Glomerular visceral epithelial cell (primary cell): ENCODE measurements at regions not wholly inside any gene's neighbourhood (a gene's known extent, or its start where the extent isn't known, plus 50 kb on each side); places are given as distances from the start of the nearest gene placed in this dataset.

Experiments used
- DNase-seq: peaks from one replicate; pipeline ENCODE4 v3.0.0-alpha.2; 2016; ENCODE audit errors: extremely low spot score

DNA sequence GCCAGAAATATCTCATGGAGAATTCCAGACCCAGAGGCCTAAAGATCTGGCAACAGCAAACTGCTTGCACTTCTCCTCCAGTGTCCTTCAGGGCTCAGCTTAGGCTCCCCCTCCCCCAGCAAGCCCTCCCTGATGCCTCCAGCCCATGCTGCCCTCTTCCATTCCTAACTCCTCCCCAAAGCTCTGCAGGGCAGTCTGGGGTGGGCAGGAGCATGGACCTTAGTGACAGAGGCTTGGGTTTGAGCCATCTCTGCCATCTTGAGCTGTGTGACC, 436.8 kb downstream of the PTPRU start:
- DNase-seq: no peak

DNA sequence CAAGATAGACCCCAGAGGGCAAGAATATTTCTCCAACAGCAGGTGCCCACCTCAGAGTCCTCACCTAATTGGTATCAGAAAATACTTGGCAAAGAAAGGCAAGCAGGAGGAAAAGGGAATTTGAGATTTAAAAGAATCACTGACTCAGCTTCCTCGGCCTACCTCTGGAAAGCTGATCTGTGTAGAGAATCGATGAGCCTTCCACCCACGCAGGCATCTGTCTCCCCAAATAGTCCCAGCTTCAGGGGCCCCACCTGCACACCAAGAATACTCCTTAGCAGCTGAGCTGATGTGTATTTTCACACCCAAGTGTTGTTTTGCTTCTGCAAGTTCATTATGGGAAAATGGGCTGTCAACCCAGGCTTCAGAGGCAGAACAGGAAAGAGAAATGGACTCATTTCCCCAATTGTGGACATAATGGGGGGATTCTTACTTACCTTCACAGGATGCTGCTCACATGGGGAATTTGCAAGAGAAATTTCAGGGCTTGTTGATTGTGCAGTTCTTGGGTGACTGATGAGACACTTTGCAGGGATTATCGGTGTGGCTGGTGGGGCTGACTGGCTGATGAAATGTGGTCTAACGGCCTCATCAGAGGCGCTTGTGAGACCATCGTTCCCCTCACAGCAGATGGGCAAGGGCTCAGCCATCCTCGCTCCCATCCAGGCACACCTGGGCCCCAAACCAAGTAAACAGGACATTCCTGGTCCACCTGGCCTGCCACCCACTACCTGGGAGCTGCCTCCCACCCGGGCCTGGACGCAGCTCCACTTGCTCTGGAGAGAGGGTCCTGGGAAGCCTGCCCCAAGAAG, 436.3 kb downstream of the PTPRU start:
- DNase-seq: no peak

DNA sequence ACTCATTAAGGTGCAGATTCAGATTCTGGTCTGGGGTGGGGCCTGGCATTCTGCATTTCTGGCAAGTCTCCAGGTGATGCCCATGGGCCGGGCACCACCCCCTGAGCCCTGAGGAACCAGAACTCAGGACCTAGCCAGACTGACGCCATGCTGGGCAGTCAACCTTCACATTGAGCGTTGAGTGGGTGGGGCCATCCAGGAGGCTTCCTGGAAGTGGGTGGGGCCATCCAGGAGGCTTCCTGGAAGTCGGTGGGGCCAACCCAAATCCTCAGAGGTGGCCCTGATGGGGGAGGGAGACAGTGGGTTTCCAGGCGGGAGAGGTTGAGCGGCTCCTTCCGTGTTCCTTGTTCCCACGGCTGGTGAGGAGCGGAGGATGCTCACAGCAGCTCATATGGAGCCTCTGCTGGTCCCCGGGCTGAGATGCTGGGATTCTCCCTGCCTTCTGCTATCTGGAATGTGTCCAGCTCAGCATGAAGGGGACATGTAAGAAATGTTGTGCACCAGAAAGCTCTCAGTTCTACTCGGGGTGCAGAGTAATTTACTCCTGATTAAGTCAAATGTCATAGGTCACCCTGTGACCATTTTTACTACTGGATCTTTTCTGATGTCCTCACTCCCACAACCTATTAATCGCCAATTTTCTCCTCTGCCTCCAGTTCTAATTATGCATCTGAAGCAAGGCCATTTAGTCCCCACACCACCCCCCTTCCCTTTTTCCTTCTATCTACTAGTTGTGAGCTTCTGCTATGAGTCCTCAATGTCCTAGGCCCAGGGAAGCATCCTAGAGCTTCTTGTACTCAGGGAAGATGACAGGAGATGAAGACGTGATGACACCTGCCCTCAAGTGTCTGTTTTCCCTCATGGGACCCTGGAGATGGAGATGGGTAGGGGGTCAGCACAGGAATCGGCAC, 435.4 kb downstream of the PTPRU start:
- no peak for DNase-seq

DNA sequence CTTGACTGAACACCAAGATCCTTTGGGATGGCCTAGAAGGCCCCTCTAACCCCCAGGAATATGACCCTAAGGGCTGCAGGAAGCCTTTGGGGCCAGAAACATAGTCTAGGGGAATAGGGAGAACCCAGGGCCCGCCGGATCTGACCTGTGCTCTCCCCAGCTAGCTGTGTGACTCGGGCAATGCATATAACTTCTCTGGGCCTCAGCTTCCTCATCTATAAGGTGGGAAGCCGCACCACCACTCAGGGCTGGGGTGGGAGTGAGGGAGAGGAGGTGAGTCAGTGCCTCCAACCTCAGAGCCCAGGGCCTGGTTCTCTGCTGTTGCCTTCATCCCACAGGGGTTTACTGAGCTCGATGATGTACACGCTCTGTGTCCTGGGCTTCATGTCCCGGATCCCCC, 434.4 kb downstream of the PTPRU start:
- DNase-seq: no peak

DNA sequence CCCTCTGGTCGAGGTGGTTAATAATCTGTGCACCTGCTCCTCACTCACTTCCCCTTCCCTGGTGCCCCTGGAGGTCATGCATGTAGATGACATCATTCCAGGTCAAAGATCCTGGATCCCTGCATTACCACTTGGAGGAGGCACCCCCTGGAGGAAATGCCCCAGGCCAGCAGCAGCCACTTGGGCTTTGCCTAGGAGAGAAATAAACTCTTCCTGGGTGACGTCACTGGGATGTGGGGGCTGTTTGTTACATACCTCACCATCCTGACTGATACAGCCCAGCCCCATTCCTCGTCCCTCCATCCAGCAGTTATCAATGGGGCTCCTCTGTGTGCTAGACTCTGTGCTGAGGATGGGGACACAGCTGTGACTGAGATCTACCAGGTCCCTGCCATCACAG, 433.6 kb downstream of the PTPRU start:
- DNase-seq: no peak

DNA sequence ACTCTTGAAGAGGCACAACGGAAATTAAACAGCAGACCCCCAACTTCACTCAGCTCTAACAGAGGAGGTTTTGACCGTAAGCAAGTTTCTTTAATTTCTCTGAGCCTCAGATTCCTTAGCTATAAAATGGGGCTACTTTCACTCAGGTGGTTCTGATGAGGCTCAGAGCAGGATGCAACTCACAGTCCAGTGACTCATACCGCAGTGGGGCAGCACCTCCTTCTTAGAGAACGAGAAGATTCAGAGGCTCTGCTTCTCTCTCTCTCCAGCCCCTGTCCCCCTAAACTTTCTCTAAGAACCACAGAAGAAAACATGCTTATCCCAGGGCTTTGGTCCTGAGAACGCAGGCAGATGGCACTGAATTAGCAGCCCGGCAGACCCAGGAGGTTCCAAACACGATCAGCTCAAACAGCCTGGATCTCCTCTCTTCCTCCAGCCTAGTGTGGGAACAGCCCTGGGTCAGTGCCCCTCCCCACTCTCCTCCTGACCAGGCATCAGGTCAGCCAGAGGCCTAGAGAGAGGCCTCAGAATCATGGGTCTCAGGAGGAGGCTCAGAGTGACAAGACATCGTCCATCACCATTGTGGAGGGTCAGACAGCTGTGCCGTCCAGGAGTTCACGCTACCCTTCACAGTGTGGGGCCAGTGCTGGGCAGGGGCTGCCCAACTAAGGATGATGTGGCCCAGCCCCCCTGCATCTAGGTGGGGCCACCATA, 433.0 kb downstream of the PTPRU start:
- DNase-seq: no peak

DNA sequence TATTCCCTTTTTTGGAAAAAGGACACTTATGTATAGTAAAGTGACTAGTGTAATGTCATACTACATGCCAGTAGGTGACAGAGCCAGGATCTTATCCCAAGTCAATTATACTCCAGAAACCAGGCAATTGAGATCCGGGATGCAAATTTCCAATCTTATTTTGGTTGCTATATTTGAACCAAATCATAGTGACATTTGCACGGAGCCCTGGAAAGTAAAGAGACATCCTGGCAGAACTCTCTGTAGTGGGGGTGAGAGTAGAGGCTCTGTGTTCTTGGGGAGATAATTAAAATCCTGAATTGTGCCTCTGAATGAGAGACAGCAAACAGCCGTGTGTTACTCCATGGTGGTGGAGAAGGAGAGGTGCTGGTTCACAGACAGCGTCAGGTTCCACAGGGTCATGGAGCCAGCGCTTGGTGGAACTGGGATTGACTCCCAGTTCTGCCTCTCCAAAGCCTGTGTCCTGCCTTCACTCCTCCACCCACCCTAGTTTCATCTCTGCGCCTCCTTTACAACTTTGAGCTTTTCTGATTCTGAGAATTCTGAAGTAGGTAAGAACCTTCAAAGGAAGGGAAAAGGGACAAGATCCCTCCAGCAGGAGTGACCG, 432.3 kb downstream of the PTPRU start:
- DNase-seq: no peak

DNA sequence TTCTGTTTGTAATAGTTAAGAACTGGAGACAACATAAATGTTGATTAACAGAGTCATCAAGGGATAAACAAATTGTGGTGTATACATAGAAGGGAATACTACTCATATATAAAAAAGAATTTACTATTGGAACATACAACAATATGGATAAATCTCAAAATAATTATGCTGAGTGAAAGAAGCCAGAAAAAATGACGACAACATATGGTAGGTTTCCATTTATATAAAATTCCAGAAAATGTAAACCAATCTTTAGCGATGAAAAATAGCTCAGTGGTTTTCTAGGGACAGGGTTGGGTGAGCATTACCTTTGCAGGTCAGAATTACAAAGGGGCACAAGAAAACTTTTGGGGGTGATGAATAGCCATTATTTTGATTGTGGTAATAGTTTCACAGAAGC, 431.6 kb downstream of the PTPRU start:
- DNase-seq: no peak

DNA sequence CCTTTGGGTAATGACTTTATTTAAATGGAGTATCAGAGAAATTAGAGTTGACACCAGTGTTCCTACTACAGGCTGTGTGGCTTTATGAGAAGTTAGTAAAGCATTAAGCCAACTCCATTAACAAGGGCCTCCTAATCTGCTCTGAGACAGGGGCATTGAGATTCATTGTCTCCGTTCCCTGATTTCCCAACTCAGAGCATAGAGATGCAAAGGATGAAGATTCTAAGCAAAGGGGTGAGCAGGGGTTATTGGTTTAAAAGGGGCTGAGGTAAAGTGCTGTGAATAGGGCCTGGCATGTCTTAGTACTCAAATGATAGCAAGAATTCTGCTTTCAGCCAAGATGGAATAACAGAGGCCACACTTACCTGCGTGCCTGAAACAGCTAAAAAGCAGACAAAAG, 428.4 kb downstream of the PTPRU start:
- no peak for DNase-seq

DNA sequence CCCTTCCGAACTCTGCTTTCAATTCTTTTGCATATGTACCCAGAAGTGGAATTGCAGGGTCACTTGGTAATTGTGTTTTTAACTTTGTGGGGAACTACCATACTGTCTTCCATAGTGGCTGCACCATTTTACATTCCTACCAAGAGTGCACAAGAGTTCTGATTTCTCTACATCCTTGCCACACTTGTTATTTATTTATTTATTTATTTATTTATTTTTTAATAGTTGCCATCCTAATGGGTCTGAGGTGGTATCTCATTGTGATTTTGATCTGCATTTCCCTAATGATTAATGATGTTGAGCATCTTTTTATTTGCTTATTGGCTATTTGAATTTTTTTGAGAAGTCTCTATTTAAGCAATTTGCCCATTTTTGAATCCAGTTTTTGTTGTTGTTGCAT, 422.4 kb downstream of the PTPRU start:
- no peak for DNase-seq

DNA sequence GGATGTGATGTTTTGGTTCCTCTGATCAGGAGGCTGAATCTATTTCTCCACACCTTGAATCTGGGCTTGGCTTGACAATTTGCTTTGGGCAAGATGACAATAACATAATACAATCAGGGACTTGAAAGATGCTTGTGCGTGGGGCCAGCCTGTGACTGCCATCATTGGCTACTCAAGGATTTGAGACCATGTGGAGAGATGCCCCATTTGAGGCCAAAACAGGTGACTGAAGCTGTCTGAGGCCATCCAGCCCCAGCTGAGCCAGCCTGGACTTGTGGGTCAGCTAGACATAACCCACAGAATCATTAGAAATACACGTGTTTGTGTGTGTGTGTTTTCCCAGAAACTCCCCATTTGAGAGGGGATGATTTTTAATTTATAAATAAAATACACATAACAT, 421.5 kb downstream of the PTPRU start:
- DNase-seq: no peak

DNA sequence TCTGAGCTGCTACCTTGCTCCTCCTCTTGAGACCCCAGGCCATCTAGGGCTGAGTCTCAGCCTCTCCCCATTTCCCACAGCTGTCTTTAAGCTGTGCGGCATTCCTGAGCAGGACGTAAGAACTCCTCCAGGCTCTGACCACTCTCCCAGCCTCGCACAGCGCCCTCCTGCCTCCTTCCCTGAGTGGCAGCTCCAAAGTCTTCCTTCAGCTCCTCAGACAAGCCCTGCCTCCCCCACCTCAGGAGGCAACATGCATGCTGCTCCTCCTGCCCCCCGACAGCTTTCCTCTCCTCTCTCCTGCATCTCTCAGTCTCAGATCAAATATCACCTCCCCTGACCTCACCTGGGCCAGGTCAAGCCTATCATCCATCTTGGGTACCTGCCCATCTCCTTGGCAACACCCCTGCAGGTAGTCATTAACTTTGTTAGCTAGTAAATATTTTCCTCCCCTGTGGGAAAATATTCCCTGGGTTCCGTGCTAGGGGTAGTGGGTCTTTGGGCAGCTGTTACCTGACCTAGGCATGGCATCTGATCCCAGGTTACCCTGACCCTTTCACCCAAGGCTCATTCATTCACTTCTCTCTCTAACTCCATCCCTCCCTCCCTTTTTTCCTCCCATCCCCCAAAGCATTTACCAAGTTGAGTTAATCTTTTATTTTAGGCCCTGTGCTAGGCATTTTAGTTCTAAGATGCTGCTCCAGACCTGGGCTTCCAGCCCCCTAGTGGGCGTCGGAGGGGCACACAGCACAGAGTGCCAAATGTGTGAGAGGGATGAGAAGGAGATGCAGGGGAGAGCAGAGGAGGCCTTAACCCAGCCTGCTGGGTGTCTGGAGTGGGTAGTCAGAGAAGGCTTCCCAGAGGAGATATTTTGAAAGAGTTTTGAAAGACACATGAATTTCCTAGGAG, 419.9 kb downstream of the PTPRU start:
- DNase-seq: peak; percentile 20

DNA sequence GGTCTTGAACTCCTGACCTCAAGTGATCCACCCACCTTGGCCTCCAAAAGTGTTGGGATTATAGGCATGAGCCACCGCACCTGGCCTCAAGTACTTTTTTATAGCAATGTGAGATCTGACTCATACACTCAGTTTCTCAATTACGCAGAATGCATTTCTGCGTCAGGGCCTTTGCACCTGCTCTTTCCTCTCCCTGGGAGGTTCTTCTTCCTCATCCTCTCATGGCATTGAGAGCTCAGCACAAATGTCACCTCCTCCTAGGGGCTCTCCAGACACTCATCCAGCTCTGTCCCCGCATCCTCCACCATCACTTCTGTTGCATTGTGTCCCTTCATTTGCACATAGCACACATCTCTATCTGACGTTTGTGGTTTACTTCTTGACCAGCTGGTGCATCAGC, 418.8 kb downstream of the PTPRU start:
- DNase-seq: no peak

DNA sequence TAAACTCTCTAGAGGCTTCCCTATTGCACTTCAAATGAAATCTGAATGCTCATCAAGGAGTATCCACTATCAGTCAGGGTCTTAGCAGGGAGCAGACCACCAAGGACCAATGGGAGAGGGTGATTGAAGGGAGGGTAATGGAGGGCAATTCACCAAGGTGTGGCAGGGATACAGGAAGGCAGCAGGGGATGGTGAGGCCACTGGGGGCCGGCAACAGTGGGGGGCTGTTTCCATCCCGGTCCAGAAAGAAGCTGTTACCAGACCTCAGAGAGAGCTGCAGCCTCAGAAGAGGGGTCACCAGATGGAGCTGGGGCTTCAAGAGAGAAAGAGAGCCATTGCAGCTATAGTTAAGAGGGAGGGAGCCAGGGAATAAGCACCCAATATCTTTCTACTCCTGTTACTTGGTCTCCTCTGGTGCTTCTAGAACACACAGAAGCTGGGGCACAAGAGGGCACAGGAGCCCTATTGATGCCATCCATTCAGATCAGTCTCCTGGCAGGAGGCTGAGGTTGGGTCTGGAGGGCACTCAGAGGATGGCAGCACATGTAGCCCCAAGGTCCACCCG, 417.6 kb downstream of the PTPRU start:
- no peak for DNase-seq

DNA sequence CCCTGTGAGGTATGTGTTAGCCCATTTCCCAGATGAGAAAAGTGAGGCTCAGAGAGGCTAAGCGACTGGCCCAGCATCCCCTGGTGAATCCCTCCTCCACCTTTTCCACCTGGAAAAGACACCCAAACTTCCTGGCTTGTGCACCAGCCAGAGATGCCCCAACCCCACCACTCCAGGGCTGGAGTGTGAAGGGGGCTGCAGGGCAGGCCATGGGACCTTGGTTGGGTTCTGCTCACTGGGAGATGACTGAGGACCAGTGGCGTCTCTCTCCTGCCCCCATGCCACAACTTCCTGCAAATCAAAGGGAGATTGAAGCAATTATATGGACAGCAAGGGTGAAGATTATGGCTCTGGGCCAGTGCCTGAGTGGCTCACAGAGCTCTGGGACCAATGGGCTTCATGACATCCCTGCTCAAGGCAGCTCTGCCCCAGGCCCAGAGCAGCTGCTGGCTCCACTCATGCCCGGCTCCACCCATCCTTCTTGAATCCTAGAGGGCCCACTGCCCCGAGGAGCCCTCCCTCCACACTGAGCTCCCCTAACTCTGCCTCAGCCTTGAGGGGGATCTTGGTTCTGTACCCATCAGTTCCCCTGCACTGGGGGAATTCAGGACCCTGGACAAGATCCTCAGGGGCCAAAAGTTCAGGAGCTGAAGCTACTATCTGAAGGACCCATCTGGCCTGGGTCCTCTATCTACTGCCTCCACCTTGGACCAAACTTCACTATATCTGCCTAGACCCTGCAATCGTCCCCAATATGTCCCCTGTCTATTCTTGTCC, 416.9 kb downstream of the PTPRU start:
- DNase-seq: no peak

DNA sequence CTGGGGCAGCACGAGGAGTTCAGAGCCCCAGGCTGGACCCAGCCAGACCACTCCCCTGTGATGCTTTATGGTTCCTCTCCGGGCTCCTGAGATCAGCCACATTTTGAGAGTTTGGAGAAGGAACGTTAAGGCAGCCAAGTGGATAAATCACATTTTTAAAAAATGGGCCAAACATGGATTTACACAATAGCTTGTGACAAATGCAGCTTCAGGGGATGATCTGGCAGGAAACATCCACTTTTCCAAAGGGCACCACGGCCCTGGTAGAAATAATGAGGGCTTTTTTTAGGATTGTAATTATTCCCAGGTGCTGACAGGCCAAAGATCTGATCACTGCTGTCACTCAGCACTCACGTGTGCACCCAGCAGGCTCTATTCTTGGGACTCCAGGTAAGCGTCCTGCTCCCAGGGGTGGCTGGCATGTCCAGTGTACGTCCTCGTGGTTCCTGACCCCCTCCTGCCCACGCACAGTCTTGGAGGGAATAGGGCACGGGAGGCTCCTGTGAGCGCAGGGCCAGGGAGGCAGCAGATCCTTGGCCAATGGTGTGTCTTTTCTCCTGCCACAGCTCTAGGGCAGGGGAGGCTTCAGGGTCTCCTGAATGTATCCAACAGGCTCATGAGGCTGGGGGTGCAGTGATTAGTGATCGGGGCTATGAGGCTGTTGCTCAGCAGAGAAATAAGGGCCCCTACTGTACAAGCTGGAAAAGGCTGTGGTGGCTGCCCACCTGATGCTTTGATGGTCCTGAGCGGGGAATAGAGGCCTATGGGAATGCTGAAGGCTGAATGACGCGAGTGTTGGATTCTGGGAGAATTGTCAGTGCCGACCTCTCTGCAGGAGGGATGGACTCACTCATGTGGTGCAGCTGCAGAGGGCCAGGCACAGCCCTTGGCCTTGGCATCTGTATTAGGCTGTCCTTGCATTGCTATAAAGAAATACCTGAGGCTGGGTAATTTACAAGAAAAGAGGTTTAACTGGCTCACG, 415.7 kb downstream of the PTPRU start:
- DNase-seq: no peak

DNA sequence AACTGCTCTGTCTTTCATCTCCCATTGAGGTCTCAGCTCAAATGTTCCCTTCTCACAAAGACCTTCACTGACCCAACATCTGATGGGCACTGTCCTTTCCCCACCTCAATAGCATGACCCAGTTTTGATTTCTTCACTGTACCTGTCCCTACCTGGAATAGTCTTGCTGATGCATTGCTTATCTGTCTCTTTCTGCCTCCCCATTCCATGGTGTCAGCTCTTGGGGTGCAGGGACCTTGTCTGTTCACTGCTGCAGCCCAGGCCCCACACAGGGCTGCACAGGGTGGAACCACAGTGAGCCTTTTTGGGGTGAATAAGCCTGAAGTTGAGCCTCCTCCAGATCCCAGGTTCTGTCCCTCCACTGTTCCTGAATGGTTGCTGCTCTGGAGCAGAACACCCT, 414.9 kb downstream of the PTPRU start:
- DNase-seq: no peak

DNA sequence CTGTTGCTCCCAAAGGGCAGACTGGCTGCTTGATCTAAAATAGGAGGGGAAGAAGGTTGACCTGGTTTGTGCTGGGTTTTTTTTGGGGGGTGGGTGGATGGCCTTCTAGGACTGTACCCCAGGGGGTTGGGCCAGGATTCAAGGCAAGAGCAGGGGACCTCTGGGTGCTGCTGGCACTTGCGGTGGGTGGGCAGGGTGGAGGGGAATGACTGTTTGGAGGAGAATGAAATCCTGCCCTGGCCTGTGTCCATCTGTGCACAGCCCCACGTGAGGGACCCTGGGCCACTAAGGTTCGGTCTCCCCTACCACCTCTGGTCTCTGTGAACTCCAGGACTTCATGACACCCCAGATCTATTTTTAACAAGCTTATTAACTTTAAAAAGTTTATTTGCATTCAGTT, 414.2 kb downstream of the PTPRU start:
- DNase-seq: no peak

DNA sequence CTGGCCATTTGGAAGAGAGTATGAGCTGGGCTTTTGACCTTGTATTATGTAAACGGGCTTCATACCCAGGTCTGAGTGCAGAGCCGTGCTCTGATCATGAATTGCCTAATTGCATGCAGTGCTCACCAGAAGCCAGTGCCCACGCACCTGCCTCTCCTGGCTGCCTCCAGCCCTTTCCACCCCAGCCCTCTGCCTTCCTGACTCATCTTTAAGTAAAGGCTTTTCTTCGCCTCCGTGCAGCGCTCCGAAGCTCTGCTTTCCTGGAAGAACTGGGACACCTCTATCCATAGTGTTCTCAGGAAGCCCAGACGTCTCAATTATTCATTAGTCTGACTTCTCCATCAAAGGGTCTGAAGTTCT, 413.7 kb downstream of the PTPRU start:
- DNase-seq: no peak
